ENCODE measurements at regions not wholly inside any gene's neighbourhood (a gene's known extent, or its start where the extent isn't known, plus 50 kb on each side); places are given as distances from the start of the nearest gene placed in this dataset.

DNA sequence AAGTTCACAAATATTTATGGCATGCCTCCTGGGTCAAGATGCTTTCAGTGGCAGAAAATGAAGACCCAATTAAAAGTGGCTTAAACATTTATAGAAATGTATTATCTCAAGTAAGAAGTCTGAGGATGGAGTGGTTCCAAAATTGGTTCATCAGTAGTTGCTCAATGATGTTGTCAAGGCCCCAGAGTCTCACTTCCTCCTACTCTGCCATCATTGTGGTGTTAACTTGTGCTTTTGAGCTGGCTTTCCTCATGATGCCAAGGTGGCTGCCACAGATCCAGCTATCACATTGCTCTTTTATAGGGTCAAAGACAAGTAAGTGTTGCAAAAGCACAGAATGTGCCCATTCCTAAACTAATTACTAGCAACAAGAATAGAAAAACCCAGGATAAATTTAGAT is 404.6 kb upstream of the NRP1 start:
- TF ChIP-seq, protein P1, sequence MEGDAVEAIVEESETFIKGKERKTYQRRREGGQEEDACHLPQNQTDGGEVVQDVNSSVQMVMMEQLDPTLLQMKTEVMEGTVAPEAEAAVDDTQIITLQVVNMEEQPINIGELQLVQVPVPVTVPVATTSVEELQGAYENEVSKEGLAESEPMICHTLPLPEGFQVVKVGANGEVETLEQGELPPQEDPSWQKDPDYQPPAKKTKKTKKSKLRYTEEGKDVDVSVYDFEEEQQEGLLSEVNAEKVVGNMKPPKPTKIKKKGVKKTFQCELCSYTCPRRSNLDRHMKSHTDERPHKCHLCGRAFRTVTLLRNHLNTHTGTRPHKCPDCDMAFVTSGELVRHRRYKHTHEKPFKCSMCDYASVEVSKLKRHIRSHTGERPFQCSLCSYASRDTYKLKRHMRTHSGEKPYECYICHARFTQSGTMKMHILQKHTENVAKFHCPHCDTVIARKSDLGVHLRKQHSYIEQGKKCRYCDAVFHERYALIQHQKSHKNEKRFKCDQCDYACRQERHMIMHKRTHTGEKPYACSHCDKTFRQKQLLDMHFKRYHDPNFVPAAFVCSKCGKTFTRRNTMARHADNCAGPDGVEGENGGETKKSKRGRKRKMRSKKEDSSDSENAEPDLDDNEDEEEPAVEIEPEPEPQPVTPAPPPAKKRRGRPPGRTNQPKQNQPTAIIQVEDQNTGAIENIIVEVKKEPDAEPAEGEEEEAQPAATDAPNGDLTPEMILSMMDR (IDR thresholded peaks at IDR 0.05; ENCODE audit: poor library complexity, severe bottlenecking): no peak
- ATAC-seq (ENCODE audit: low read depth): no peak

GRCh38 chr10:33735464-33735923 is 401.0 kb upstream of the NRP1 start:
- no peaks in the 10 kb centered on the region for H3K27me3 ChIP-seq (ENCODE audit: insufficient read depth, poor library complexity, severe bottlenecking)
- TF ChIP-seq, protein P1 (IDR thresholded peaks at IDR 0.05; ENCODE audit: poor library complexity, severe bottlenecking): no peak
- DNase-seq (ENCODE audit: low spot score): no peak
- no peak for ATAC-seq (ENCODE audit: low read depth)
- H3K27ac ChIP-seq (ENCODE audit: poor library complexity, severe bottlenecking): no peak overlapping the region
- H3K4me1 ChIP-seq (ENCODE audit: insufficient read depth, poor library complexity, severe bottlenecking): no peaks in the 10 kb centered on the region
- no peaks in the 10 kb centered on the region for H3K36me3 ChIP-seq (ENCODE audit: low read depth)
- H3K4me3 ChIP-seq (ENCODE audit: severe bottlenecking): no peak overlapping the region
- H3K9me3 ChIP-seq (ENCODE audit: severe bottlenecking): no peaks in the 10 kb centered on the region

More for the DNA sequence above, 404.6 kb upstream of the NRP1 start:
- no peak overlapping the region for H3K27ac ChIP-seq (ENCODE audit: poor library complexity, severe bottlenecking)
- DNase-seq (ENCODE audit: low spot score): no peak
- no peaks in the 10 kb centered on the region for H3K27me3 ChIP-seq (ENCODE audit: insufficient read depth, poor library complexity, severe bottlenecking)
- peaks cover 2% of the 10 kb centered on the region for H3K9me3 ChIP-seq (ENCODE audit: severe bottlenecking)
- no peaks in the 10 kb centered on the region for H3K36me3 ChIP-seq (ENCODE audit: low read depth)
- H3K4me3 ChIP-seq (ENCODE audit: severe bottlenecking): no peak overlapping the region
- H3K4me1 ChIP-seq (ENCODE audit: insufficient read depth, poor library complexity, severe bottlenecking): no peaks in the 10 kb centered on the region

- no peaks in the 10 kb centered on the region for H3K27me3 ChIP-seq (ENCODE audit: insufficient read depth, poor library complexity, severe bottlenecking)
- TF ChIP-seq, protein P1 (IDR thresholded peaks at IDR 0.05; ENCODE audit: poor library complexity, severe bottlenecking): no peak
- H3K9me3 ChIP-seq (ENCODE audit: severe bottlenecking): no peaks in the 10 kb centered on the region
- DNase-seq (ENCODE audit: low spot score) (no peak), ATAC-seq (ENCODE audit: low read depth) (no peak)
- no peaks in the 10 kb centered on the region for H3K36me3 ChIP-seq (ENCODE audit: low read depth)
- H3K27ac ChIP-seq (ENCODE audit: poor library complexity, severe bottlenecking): no peak overlapping the region
- no peaks in the 10 kb centered on the region for H3K4me1 ChIP-seq (ENCODE audit: insufficient read depth, poor library complexity, severe bottlenecking)
- H3K4me3 ChIP-seq (ENCODE audit: severe bottlenecking): no peak overlapping the region
Measured at GRCh38 chr10:33734393-33735155, 400.1 kb upstream of the NRP1 start.

GRCh38 chr10:33733058-33733457 is 398.6 kb upstream of the NRP1 start:
- Histone ChIP-seq H3K27ac (ENCODE audit: poor library complexity, severe bottlenecking) (no peak overlapping the region), H3K36me3 (ENCODE audit: low read depth) (no peaks in the 10 kb centered on the region), H3K4me1 (ENCODE audit: insufficient read depth, poor library complexity, severe bottlenecking) (no peaks in the 10 kb centered on the region), H3K27me3 (ENCODE audit: insufficient read depth, poor library complexity, severe bottlenecking) (no peaks in the 10 kb centered on the region), H3K4me3 (ENCODE audit: severe bottlenecking) (no peak overlapping the region), H3K9me3 (ENCODE audit: severe bottlenecking) (no peaks in the 10 kb centered on the region)
- TF ChIP-seq, protein P1 (IDR thresholded peaks at IDR 0.05; ENCODE audit: poor library complexity, severe bottlenecking): no peak
- no peak for ATAC-seq (ENCODE audit: low read depth)
- DNase-seq (ENCODE audit: low spot score): no peak

- Histone ChIP-seq H3K36me3 (ENCODE audit: low read depth) (no peaks in the 10 kb centered on the region), H3K4me1 (ENCODE audit: insufficient read depth, poor library complexity, severe bottlenecking) (no peaks in the 10 kb centered on the region), H3K27me3 (ENCODE audit: insufficient read depth, poor library complexity, severe bottlenecking) (no peaks in the 10 kb centered on the region), H3K9me3 (ENCODE audit: severe bottlenecking) (no peaks in the 10 kb centered on the region), H3K27ac (ENCODE audit: poor library complexity, severe bottlenecking) (no peak overlapping the region), H3K4me3 (ENCODE audit: severe bottlenecking) (no peak overlapping the region)
- ATAC-seq (ENCODE audit: low read depth) (no peak), DNase-seq (ENCODE audit: low spot score) (no peak)
- TF ChIP-seq, protein P1 (IDR thresholded peaks at IDR 0.05; ENCODE audit: poor library complexity, severe bottlenecking): no peak
Measured at GRCh38 chr10:33732161-33732680, 397.8 kb upstream of the NRP1 start.
